GM12891 (cell line): ENCODE measurements at regions not wholly inside any gene's neighbourhood (a gene's known extent, or its start where the extent isn't known, plus 50 kb on each side); places are given as distances from the start of the nearest gene placed in this dataset.

ENCODE experiments used
- PAX5 ChIP-seq: IDR thresholded peaks from 2 replicates; pipeline ENCODE4 v1.6.1; 2011; ENCODE audit warnings: low read length, moderate library complexity, mild to moderate bottlenecking; ENCODE audit not compliant: insufficient read depth, severe bottlenecking
- POLR2A ChIP-seq: IDR thresholded peaks from 2 replicates; pipeline ENCODE4 v1.6.1; 2011; ENCODE audit warnings: low read depth, low read length, control low read depth
- POLR2AphosphoS5 ChIP-seq: IDR thresholded peaks from 2 replicates; pipeline ENCODE4 v1.6.1; 2011; ENCODE audit warnings: low read depth, low read length, control low read depth
- POU2F2 ChIP-seq: IDR thresholded peaks from 2 replicates; pipeline ENCODE4 v1.6.1; 2011; ENCODE audit warnings: low read depth, mild to moderate bottlenecking, control low read depth, low read length, moderate library complexity
- SPI1 ChIP-seq: IDR thresholded peaks from 2 replicates; pipeline ENCODE4 v1.6.1; 2011; ENCODE audit warnings: low read depth, low read length, control low read depth

GRCh38 chr4:31148990-31149389, 428.8 kb downstream of the PCDH7 start:
- no peak for TF ChIP-seq POLR2A
- TF ChIP-seq PAX5 = no peak
- no peak for TF ChIP-seq SPI1
- no peak for TF ChIP-seq POLR2AphosphoS5
- no peak for TF ChIP-seq POU2F2
